Gastrocnemius medialis (tissue), 4 donors: ENCODE measurements at regions not wholly inside any gene's neighbourhood (a gene's known extent, or its start where the extent isn't known, plus 50 kb on each side); places are given as distances from the start of the nearest gene placed in this dataset.

Source experiments
- ATAC-seq, 2 donors: fragments of 150-250 bp; one replicate each; pipeline ENCODE4 v1.9.1; 2016
- DNase-seq, 2 donors: peaks; one replicate each; pipeline ENCODE4 v3.0.0-alpha.2; 2019
- H3K27ac ChIP-seq, 4 donors: fragments of 200-600 bp; sonication (generic); 1 replicate in 1 of 4; 2 replicates in 3 of 4; pipeline ENCODE4 v1.5.1; 2016 to 2018; ENCODE audit warnings: mild to moderate bottlenecking in 2 of 4, moderate library complexity in 1 of 4
- H3K27me3 ChIP-seq, 3 donors: fragments of 200-600 bp; sonication (generic) in 2 of 3; 1 replicate in 1 of 3; 2 replicates in 2 of 3; pipeline versions ENCODE4 v1.5.1 to v1.6.0; 2016 to 2019; ENCODE audit warnings: mild to moderate bottlenecking in 1 of 3, moderate library complexity in 1 of 3
- H3K36me3 ChIP-seq, 2 donors: fragments of 200-600 bp; sonication (generic) in 1 of 2; one replicate each; pipeline ENCODE4 v1.5.1; 2017 to 2018
- H3K4me1 ChIP-seq, 2 donors: fragments of 200-600 bp; sonication (generic) in 1 of 2; one replicate each; pipeline ENCODE4 v1.5.1; 2016 to 2017; ENCODE audit warnings: mild to moderate bottlenecking in 2 of 2
- H3K4me3 ChIP-seq, 4 donors: fragments of 200-600 bp; sonication (generic) in 3 of 4; 1 replicate in 1 of 4; 2 replicates in 3 of 4; pipeline ENCODE4 v1.5.1; 2016 to 2019; ENCODE audit warnings: mild to moderate bottlenecking in 2 of 4
- H3K9me3 ChIP-seq, 3 donors: fragments of 200-600 bp; sonication (generic) in 2 of 3; 1 replicate in 1 of 3; 2 replicates in 2 of 3; pipeline ENCODE4 v1.5.1; 2016 to 2019
- POLR2A ChIP-seq, 2 donors: fragments of 450-650 bp; IDR thresholded peaks; one replicate each; pipeline ENCODE4 v1.6.1; 2017; ENCODE audit warnings: antibody characterized with exemption in 2 of 2, mild to moderate bottlenecking in 2 of 2, moderate library complexity in 2 of 2
- in situ Hi-C, 4 donors: fragments of 200-750 bp; cut with MboI; loops; one replicate each; pipeline versions ENCODE4 v1.15.0 to v1.8.0; 2017; ENCODE audit warnings: low sequenced_read_pairs in 4 of 4
- intact Hi-C: fragments of 100-400 bp; cut with DNase I; formaldehyde crosslinking; loops from one replicate; pipeline ENCODE4 v1.15.1; 2023; ENCODE audit warnings: low total_unique reads
- TF ChIP-seq, protein P1 (sequence below), 5 experiments: fragments of 450-650 bp in 3 of 5; fragments of 200-600 bp in 2 of 5; sonication (generic) in 2 of 5; IDR thresholded peaks in 4 of 5; conservative IDR thresholded peaks in 1 of 5; 1 replicate in 4 of 5; 2 replicates in 1 of 5; pipeline ENCODE4 v1.5.1; 2016 to 2019; ENCODE audit warnings: antibody characterized with exemption in 5 of 5, mild to moderate bottlenecking in 3 of 5, moderate library complexity in 3 of 5

DNA sequence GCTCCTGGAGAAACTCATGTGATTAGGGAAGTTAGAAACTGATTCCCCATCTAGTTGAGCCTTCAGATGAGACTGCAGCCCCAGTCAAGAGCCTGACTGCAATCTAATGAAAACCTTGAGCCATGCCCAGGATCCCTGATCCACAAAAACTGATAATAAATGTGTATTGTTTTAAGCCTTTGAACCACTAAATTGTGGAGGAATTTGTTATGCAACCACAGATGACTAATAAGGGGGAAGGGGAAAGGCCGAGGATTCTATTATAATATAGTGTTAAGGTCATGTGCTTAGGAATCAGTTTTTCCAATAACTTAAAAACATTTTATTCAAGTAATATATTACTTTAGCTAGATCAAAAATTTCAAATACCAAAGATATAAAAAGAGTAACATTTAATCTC is 52.8 kb upstream of the USP25 start:
- H3K27me3 ChIP-seq = no peaks in the 10 kb centered on the region
- no peaks in the 10 kb centered on the region for H3K36me3 ChIP-seq
- in situ Hi-C loops (no loop called here), intact Hi-C loops (no loop called here)
- no peaks in the 10 kb centered on the region for H3K9me3 ChIP-seq
- H3K4me3 ChIP-seq = no peak overlapping the region
- H3K27ac ChIP-seq = no peak overlapping the region
- H3K4me1 ChIP-seq = no peaks in the 10 kb centered on the region
- no peak for TF ChIP-seq POLR2A (IDR thresholded peaks at IDR 0.05)
- DNase-seq (no peak), ATAC-seq (no peak)

DNA sequence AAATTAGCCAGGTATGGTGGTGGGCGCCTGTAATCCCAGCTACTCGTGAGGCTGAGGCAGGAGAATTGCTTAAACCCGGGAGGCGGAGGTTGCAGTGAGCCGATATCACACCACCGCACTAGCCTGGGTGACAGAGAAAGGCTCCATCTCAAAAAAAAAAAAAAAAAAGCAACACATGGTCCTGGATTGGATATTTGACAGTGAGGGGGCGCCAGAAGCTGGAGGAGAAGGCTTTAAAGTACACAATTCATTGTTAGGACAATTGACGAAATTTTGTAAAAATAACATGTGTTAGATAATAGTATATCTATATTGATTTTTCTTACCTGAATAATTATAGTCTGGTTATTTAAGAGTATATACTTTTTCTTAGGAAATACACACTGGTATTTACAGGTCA is 50.2 kb upstream of the USP25 start:
- TF ChIP-seq POLR2A (IDR thresholded peaks at IDR 0.05) = no peak
- TF ChIP-seq, protein P1, sequence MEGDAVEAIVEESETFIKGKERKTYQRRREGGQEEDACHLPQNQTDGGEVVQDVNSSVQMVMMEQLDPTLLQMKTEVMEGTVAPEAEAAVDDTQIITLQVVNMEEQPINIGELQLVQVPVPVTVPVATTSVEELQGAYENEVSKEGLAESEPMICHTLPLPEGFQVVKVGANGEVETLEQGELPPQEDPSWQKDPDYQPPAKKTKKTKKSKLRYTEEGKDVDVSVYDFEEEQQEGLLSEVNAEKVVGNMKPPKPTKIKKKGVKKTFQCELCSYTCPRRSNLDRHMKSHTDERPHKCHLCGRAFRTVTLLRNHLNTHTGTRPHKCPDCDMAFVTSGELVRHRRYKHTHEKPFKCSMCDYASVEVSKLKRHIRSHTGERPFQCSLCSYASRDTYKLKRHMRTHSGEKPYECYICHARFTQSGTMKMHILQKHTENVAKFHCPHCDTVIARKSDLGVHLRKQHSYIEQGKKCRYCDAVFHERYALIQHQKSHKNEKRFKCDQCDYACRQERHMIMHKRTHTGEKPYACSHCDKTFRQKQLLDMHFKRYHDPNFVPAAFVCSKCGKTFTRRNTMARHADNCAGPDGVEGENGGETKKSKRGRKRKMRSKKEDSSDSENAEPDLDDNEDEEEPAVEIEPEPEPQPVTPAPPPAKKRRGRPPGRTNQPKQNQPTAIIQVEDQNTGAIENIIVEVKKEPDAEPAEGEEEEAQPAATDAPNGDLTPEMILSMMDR (IDR thresholded peaks at IDR 0.05 in 4 of 5, conservative IDR thresholded peaks at IDR 0.05 in 1 of 5) = no peak
- no peaks in the 10 kb centered on the region for H3K36me3 ChIP-seq
- H3K27me3 ChIP-seq = no peaks in the 10 kb centered on the region
- no peak for DNase-seq
- in situ Hi-C loops = no loop called here
- no peaks in the 10 kb centered on the region for H3K9me3 ChIP-seq
- no peak overlapping the region for H3K4me3 ChIP-seq
- intact Hi-C loops = no loop called here
- no peaks in the 10 kb centered on the region for H3K4me1 ChIP-seq
- no peak overlapping the region for H3K27ac ChIP-seq
- no peak for ATAC-seq
